Glutamatergic neuron (in vitro differentiated cells): ENCODE measurements at regions not wholly inside any gene's neighbourhood (a gene's known extent, or its start where the extent isn't known, plus 50 kb on each side); places are given as distances from the start of the nearest gene placed in this dataset.

ENCODE experiments used
- DNase-seq: peaks from one replicate; pipeline ENCODE4 v3.0.0; 2022
- H3K27ac Mint-ChIP-seq: one replicate; pipeline ENCODE4 v1.8.0; 2020; ENCODE audit warnings: mild to moderate bottlenecking, mixed read lengths, inconsistent platforms; ENCODE audit not compliant: unreplicated experiment
- H3K27me3 Mint-ChIP-seq: one replicate; pipeline ENCODE4 v1.8.0; 2020; ENCODE audit warnings: mild to moderate bottlenecking, moderate library complexity, mixed read lengths, inconsistent platforms; ENCODE audit not compliant: unreplicated experiment
- H3K36me3 Mint-ChIP-seq: one replicate; pipeline ENCODE4 v1.8.0; 2020; ENCODE audit warnings: mild to moderate bottlenecking, mixed read lengths, inconsistent platforms; ENCODE audit not compliant: unreplicated experiment
- H3K4me1 Mint-ChIP-seq: one replicate; pipeline ENCODE4 v1.8.0; 2020; ENCODE audit warnings: mild to moderate bottlenecking, low read depth, mixed read lengths, inconsistent platforms; ENCODE audit not compliant: unreplicated experiment
- H3K4me3 Mint-ChIP-seq: one replicate; pipeline ENCODE4 v1.8.0; 2020; ENCODE audit warnings: mild to moderate bottlenecking, mixed read lengths, inconsistent platforms; ENCODE audit not compliant: unreplicated experiment
- H3K9me3 Mint-ChIP-seq: one replicate; pipeline ENCODE4 v1.8.0; 2020; ENCODE audit warnings: mild to moderate bottlenecking, moderate library complexity, mixed read lengths, inconsistent platforms; ENCODE audit not compliant: unreplicated experiment
- CTCF ChIP-seq: fragments of 200-600 bp; sonication (generic); IDR thresholded peaks from one replicate; pipeline ENCODE4 v1.5.0; 2021; ENCODE audit not compliant: partially characterized antibody, unreplicated experiment

GRCh38 chr5:31051316-31051715 lies 142.2 kb upstream of the CDH6 start:
- Mint-ChIP-seq H3K36me3 (no peaks in the 10 kb centered on the region), H3K27me3 (peaks cover 2% of the 10 kb centered on the region), H3K4me3 (no peak overlapping the region), H3K4me1 (peaks cover 27% of the 10 kb centered on the region), H3K27ac (no peak overlapping the region), H3K9me3 (peaks cover 5% of the 10 kb centered on the region)
- no peak for DNase-seq
- TF ChIP-seq CTCF: no peak

- H3K36me3 Mint-ChIP-seq: no peaks in the 10 kb centered on the region
- H3K27me3 Mint-ChIP-seq: peaks cover 2% of the 10 kb centered on the region
- no peak for TF ChIP-seq CTCF
- DNase-seq: no peak
- H3K9me3 Mint-ChIP-seq: peaks cover 5% of the 10 kb centered on the region
- H3K4me3 Mint-ChIP-seq: no peak overlapping the region
- no peak overlapping the region for H3K27ac Mint-ChIP-seq
- H3K4me1 Mint-ChIP-seq: peaks cover 27% of the 10 kb centered on the region
Observed at GRCh38 chr5:31049936-31050704, 143.4 kb upstream of the CDH6 start.

- DNase-seq: no peak
- no peak overlapping the region for H3K4me3 Mint-ChIP-seq
- peaks cover 2% of the 10 kb centered on the region for H3K27me3 Mint-ChIP-seq
- H3K27ac Mint-ChIP-seq: peak overlapping the region; percentile 56
- no peaks in the 10 kb centered on the region for H3K36me3 Mint-ChIP-seq
- TF ChIP-seq CTCF: no peak
- H3K9me3 Mint-ChIP-seq: peaks cover 5% of the 10 kb centered on the region
- peaks cover 27% of the 10 kb centered on the region for H3K4me1 Mint-ChIP-seq
Observed at GRCh38 chr5:31049461-31049860, 144.0 kb upstream of the CDH6 start.

- no peak for TF ChIP-seq CTCF
- no peaks in the 10 kb centered on the region for H3K36me3 Mint-ChIP-seq
- H3K27me3 Mint-ChIP-seq: peaks cover 2% of the 10 kb centered on the region
- H3K27ac Mint-ChIP-seq: no peak overlapping the region
- H3K4me3 Mint-ChIP-seq: no peak overlapping the region
- H3K4me1 Mint-ChIP-seq: peaks cover 27% of the 10 kb centered on the region
- DNase-seq: no peak
- peaks cover 5% of the 10 kb centered on the region for H3K9me3 Mint-ChIP-seq
Observed at GRCh38 chr5:31048282-31049270, 144.9 kb upstream of the CDH6 start.
